ENCODE measurements at regions not wholly inside any gene's neighbourhood (a gene's known extent, or its start where the extent isn't known, plus 50 kb on each side); places are given as distances from the start of the nearest gene placed in this dataset.

DNA sequence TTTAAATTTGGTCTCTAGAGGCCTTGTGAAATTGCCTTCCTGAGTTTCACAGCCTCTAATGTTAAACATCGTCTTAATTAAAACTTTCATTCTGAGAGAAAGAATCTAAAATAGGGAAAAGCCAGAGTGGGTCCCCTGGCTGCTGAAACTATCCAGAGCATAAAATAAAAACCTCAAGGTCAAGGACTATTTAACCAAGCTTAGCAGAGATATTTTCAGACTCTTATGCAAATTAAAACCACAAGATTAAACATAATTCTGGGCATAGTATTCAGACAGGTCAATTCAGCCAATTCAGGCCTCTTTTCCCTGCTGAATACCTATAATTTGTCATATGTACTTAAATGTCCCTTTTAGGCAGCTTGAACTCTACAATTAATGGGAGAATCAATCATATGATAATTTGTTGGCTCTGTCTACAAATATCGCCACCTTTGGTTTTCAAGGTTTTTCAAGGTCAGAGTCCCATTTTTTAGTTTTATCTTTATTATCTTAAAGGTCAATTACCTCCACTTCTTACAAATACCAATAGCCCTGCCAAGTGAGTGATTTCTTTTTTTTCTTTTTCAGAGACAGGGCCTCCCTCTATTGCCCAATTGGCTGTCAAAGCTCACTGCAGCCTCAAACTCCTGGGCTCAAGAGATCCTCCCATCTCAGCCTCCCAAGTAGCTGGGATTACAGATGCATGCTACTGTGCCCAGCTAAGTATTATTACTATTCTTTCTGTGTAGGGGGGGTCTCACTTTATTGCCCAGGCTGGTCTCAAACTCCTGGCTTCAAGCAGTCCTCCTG is 257.1 kb downstream of the PHLDA1 start:
- TF ChIP-seq POLR2A (IDR thresholded peaks at IDR 0.05; ENCODE audit: low read depth, low read length) (no peak), RCOR1 (IDR thresholded peaks at IDR 0.05; ENCODE audit: insufficient replicate concordance, low read length) (no peak), RAD21 (IDR thresholded peaks at IDR 0.05; ENCODE audit: low read length) (no peak), NFE2L2 (IDR thresholded peaks at IDR 0.05; ENCODE audit: low read depth, low read length) (no peak), CEBPB (IDR thresholded peaks at IDR 0.05; ENCODE audit: low read depth, low read length) (no peak), SMC3 (IDR thresholded peaks at IDR 0.05; ENCODE audit: low read depth, low read length) (no peak), FOS (IDR thresholded peaks at IDR 0.05; ENCODE audit: low read depth, low read length) (no peak), BHLHE40 (IDR thresholded peaks at IDR 0.05; ENCODE audit: low read depth, low read length) (no peak)
- TF ChIP-seq, protein P1, sequence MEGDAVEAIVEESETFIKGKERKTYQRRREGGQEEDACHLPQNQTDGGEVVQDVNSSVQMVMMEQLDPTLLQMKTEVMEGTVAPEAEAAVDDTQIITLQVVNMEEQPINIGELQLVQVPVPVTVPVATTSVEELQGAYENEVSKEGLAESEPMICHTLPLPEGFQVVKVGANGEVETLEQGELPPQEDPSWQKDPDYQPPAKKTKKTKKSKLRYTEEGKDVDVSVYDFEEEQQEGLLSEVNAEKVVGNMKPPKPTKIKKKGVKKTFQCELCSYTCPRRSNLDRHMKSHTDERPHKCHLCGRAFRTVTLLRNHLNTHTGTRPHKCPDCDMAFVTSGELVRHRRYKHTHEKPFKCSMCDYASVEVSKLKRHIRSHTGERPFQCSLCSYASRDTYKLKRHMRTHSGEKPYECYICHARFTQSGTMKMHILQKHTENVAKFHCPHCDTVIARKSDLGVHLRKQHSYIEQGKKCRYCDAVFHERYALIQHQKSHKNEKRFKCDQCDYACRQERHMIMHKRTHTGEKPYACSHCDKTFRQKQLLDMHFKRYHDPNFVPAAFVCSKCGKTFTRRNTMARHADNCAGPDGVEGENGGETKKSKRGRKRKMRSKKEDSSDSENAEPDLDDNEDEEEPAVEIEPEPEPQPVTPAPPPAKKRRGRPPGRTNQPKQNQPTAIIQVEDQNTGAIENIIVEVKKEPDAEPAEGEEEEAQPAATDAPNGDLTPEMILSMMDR (conservative IDR thresholded peaks at IDR 0.05; ENCODE audit: low read depth, low read length): no peak
- TF ChIP-seq, protein P2, sequence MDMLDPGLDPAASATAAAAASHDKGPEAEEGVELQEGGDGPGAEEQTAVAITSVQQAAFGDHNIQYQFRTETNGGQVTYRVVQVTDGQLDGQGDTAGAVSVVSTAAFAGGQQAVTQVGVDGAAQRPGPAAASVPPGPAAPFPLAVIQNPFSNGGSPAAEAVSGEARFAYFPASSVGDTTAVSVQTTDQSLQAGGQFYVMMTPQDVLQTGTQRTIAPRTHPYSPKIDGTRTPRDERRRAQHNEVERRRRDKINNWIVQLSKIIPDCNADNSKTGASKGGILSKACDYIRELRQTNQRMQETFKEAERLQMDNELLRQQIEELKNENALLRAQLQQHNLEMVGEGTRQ (IDR thresholded peaks at IDR 0.05; ENCODE audit: low read depth, low read length): no peak
